HuH-7 (cell line): ENCODE measurements at regions not wholly inside any gene's neighbourhood (a gene's known extent, or its start where the extent isn't known, plus 50 kb on each side); places are given as distances from the start of the nearest gene placed in this dataset.
A peak's percentile ranks its signal among the peaks of the same experiment; 100 is the strongest.
"Not testable (repeated sequence)": the region's sequence is repeated elsewhere in the genome, so short reads cannot be mapped to it uniquely, and the experiment has no call there.

ENCODE experiments used
- DNase-seq: peaks from one replicate; pipeline ENCODE4 v3.0.0; 2011; ENCODE audit warnings: low spot score

GRCh38 chr22:22296047-22296446 is 51.5 kb downstream of the VPREB1 start:
- DNase-seq: not testable (repeated sequence)

DNA sequence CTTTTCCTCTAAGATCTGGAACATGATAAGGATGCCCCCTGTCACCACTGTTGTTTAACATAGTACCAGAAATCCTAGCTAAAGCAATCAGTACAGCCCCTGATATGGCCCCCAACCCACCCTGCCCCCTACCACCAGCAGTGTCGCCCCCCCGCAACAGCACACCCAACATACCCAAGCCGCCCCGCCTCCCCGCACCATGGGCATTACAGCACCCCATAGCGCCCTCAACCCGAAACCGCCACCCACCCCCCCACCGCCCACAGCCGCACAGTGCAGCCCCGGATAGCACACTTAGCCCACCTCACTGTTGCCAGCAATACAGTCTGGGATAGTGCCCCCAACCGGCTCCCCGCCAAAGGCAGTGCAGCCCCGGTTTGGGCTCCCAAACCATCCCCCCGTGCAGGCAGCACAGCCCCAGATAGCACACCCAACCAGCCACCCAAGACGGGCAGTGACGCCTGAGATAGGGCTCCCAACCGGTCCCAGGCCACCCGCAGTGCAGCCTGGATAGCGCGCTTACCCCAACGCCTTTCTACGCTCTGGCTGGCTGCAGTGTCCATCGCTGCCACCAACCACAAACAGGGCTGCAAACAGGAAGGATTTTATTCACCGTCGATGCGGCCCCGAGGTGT is 52.7 kb downstream of the VPREB1 start:
- not testable (repeated sequence) for DNase-seq

DNA sequence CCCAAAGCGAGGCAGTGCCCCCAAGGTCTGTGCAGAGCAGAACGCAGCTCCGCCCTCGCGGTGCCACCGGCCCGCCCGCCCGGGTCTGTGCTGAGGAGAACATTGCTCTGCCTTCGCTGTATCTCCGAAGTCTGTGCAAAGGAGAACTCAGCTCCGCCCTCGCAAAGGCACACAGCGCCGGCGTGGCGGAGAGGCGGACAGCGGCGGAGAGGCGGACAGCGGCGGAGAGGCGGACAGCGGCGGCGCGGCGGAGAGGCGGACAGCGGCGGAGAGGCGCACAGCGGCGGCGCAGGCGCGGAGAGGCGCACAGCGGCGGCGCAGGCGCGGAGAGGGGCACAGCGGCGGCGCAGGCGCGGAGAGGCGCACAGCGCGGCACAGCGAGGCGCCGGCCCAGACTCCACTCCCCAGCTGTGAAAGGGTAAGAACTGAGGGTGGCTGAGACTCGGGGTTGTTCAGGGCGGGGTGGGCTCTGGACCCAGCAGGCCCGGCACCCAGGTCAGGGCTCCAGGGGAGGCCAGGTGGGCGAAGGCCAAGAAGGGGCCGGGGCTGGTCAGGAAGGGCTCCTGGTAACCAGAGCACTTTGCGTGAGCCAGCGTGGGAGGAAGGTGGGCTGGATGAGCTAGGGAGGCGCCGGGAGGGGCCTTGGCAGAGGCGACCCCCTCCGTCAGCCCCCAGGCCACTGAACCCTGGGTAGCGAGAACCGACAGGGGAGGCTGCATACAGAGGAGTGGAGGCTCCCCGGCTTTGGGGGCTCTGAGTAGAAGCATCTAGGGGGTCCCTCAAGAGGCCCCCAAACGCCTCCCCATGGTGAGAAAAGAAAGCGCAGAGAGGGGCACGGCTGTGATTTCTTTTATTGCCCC is 53.4 kb downstream of the VPREB1 start:
- not testable (repeated sequence) for DNase-seq

DNA sequence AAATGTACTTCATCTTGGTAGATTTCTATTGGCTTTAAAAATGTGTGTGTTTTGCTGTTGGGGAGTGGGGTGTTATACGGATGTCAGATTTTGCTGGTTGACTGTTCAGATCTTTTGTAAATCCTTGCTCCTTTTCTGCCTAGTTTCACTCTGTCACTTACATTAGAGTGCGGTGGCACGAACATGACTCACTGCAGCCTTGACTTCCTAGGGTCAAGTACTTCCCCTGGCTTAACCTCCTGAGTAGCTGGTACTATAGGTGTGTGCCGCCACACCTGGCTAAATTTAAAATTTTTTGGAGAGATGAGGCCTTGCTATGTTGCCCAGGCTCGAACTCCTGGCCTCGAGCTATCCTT is 54.0 kb downstream of the VPREB1 start:
- not testable (repeated sequence) for DNase-seq

- DNase-seq: not testable (repeated sequence)
Measured at GRCh38 chr22:22300511-22300910, 55.9 kb downstream of the VPREB1 start.

DNA sequence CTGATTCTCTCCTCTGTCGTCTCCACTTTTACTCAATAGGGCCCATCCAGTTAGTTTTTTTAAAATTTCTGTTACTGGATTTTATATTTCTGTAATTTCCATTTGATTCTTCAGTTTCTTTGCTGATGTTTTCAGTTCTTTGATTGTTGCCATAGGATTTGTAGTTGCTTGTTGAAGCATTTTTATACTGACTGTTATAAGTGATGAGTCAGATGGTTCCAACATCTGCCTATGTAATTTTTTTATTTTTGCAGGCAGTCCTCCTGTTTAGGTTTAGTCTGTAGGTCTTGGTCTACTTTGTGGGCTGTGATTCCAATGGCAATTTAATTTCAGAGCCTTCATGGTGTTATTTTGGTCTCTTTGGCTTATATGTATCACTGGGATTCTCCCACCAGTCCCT is 56.4 kb downstream of the VPREB1 start:
- not testable (repeated sequence) for DNase-seq

GRCh38 chr22:22316589-22316988 is 72.0 kb downstream of the VPREB1 start:
- DNase-seq: no peak

DNA sequence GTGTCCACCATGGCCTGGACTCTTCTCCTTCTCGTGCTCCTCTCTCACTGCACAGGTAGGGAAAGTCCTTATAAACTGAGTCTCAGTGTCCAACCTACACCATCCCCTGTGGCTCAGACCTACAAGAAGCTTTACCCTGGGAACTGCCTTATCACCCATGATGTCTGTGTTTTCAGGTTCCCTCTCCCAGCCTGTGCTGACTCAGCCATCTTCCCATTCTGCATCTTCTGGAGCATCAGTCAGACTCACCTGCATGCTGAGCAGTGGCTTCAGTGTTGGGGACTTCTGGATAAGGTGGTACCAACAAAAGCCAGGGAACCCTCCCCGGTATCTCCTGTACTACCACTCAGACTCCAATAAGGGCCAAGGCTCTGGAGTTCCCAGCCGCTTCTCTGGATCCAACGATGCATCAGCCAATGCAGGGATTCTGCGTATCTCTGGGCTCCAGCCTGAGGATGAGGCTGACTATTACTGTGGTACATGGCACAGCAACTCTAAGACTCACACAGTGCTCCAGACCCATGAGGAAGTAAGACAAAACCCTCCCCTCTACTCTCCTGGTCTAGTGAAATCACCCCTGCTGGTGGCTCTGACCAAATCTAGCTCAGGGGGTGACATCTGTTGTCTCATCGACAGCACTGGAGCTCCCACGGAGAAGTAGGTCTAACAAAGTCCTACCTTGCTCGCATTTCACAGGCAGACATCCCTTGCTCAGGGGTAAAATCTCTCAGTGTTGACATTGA is 74.3 kb downstream of the VPREB1 start:
- DNase-seq: no peak

- DNase-seq: peak; percentile 58
Measured at GRCh38 chr22:22321743-22322611, 77.4 kb downstream of the VPREB1 start.

DNA sequence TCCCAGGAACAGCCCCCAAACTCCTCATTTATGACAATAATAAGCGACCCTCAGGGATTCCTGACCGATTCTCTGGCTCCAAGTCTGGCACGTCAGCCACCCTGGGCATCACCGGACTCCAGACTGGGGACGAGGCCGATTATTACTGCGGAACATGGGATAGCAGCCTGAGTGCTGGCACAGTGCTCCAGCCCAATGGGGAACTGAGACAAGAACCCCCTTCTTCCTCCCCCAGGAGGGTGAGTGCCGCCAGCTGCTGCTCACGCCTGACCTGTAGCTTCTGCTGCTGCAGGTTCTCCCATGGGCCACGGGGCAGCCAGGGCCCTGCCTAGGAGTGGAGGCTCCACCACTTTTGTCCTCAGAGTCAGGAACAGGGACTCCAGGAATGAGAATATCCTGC is 78.2 kb downstream of the VPREB1 start:
- DNase-seq: no peak

GRCh38 chr22:22327723-22328122 is 83.1 kb downstream of the VPREB1 start:
- no peak for DNase-seq

- DNase-seq: no peak
Measured at GRCh38 chr22:22329792-22330191, 85.2 kb downstream of the VPREB1 start.

- DNase-seq: not testable (repeated sequence)
Measured at GRCh38 chr22:22335640-22336039, 91.1 kb downstream of the VPREB1 start.

DNA sequence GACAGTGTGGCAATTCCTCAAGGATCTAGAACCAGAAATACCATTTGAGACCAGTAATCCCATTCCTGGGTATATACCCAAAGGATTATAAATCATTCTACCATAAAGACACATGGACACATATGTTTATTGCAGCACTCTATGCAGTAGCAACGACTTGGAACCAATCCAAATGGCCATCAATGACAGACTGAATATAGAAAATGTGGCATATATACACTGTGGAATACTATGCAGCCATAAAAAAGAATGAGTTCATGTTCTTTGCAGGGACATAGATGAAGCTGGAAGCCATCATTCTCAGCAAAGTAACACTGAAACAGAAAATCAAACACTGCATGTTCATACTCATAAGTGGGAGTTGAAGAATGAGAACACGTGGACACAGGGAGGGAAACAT is 91.7 kb downstream of the VPREB1 start:
- DNase-seq: not testable (repeated sequence)

DNA sequence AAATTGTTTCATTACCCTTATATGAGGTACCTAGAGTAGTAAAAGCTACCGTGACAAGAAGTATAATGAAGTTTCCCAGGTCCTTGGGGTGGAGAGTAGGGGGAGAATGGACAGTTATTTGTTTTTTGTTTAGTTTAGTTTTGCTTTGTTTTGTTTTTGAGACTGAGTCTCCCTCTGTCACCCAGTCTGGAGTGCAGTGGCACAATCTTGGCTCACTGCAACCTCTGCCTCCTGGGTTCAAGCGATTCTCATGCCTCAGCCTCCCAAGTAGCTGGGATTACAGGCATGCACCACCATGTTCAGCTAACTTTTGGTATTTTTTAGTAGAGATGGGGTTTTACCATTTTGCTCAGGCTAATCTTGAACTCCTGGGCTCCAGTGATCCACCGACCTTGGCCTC is 94.2 kb downstream of the VPREB1 start:
- DNase-seq: not testable (repeated sequence)

GRCh38 chr22:22341736-22342135 is 97.2 kb downstream of the VPREB1 start:
- no peak for DNase-seq

DNA sequence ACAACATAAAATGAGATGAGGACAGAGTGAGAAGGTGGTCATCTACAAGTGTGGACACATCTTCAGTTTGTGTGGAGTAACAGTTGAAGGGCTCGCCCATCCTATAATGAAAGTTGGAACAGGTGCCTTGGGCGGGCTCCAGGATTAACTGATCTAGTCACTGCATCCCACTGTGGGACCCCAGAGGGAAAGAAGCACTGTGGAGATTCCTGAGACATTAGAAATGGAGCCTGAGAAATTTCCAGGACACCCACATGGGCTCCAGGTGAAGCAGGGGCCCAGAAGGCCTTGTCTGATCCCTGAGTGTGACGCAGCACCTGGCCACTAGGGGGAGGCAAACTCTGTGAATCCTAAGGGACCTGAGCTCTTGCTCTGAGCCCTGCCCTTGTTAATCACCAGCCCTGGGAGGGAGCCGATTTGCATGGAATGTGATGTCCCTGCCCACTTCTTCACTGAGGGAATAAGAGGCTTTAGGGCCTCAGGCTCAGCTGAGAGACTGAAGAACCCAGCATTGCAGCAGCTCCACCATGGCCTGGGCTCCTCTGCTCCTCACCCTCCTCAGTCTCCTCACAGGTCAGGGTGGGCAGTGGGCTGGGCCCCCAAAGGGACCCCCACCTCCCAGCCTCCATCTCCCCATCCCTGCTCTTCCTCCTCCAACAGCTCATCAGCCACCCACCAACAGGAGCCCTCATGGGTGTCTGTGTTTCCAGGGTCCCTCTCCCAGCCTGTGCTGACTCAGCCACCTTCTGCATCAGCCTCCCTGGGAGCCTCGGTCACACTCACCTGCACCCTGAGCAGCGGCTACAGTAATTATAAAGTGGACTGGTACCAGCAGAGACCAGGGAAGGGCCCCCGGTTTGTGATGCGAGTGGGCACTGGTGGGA is 98.4 kb downstream of the VPREB1 start:
- DNase-seq: peak; percentile 74

DNA sequence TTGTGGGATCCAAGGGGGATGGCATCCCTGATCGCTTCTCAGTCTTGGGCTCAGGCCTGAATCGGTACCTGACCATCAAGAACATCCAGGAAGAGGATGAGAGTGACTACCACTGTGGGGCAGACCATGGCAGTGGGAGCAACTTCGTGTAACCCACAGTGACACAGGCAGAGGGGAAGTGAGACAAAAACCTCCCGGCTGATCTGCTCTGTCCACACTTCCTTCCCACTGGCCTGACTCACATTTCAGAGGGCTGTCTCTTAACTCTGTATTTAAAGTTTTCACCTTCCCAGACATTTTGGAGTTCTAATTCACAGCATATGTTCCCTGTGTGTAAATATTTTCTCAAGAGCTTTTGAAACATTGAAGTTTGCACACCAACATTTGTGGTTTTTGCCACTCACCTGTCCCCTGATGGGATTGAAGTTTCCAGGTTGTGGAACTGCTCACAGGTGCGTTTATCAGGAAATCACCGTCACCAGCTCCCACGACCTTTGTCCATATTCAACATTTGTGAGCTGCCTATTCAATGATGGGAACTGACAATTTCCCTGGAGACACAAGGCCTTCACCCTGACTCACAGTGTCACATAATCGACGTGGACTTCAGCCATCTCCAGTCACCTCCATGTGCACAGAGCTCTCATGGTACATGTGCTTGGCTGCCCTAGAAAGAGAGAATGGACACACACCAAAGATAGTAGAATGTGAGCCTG is 99.2 kb downstream of the VPREB1 start:
- DNase-seq: no peak

- no peak for DNase-seq
Measured at GRCh38 chr22:22344430-22344829, 99.8 kb downstream of the VPREB1 start.

DNA sequence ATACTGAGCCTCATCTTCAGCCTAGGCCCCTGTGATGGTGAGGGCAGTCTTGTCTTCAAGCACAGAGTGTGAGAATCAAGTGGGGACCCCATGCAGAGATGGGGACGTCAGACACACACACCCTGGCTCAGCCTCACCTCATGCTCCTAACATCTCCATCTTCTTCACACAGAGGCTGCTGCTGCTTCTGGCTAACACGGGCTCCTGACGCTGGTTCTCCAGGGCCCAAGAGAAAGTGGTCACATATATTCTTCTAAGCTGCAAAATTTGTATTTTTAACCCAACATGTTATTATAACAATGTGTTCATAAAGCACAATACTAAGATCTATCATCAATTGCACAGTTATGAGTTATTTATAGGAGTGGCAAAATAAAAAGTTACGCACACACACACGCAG is 101.2 kb downstream of the VPREB1 start:
- no peak for DNase-seq
